A549 (cell line): ENCODE measurements at regions not wholly inside any gene's neighbourhood (a gene's known extent, or its start where the extent isn't known, plus 50 kb on each side); places are given as distances from the start of the nearest gene placed in this dataset.

Experiments
- ATAC-seq, 2 experiments: fragments of 200-7000 bp in 1 of 2; fragments of >200 bp in 1 of 2; cut with Nextera tagmentation in 1 of 2; cut with Tn5 transposase in 1 of 2; 3 replicates each; pipeline versions ENCODE4 v1.8.0 to v1.9.1; 2018 to 2020; ENCODE audit warnings: mild to moderate bottlenecking in 1 of 2, moderate library complexity in 1 of 2
- CTCF ChIA-PET: fragments of 300-600 bp; sonication (Branson Sonifier 250); formaldehyde crosslinking; extraction: SDS; loops from one replicate; lab custom pipeline; 2021; ENCODE audit warnings: antibody characterized with exemption, inconsistent platforms; lab: Yijun Ruan, JAX
- POLR2A ChIA-PET: fragments of 350-600 bp; formaldehyde crosslinking; extraction: SDS; loops from one replicate; lab custom pipeline; 2021; ENCODE audit warnings: antibody characterized with exemption, inconsistent platforms; lab: Yijun Ruan, JAX
- DNase-seq, 2 experiments: peaks; one replicate each; pipeline versions ENCODE4 v3.0.0 to v3.0.0-alpha.2; 2011 to 2016; ENCODE audit warnings: low read depth in 1 of 2, low spot score in 1 of 2
- FAIRE-seq: peaks from 2 replicates; lab custom pipeline; 2011; peaks lifted over from hg19 to GRCh38; lab: Jason Lieb, UNC
- H3K27ac ChIP-seq, 2 experiments: fragments of >200 bp; sonication (Bioruptor Twin); formaldehyde crosslinking; 3 replicates each; pipeline ENCODE4 v1.5.1; 2016 to 2017
- H3K4me1 ChIP-seq: fragments of >200 bp; sonication (Bioruptor Twin); formaldehyde crosslinking; 3 replicates; pipeline ENCODE4 v1.6.1; 2016
- H3K4me2 ChIP-seq: fragments of >200 bp; sonication (Bioruptor Twin); formaldehyde crosslinking; 3 replicates; pipeline ENCODE4 v1.6.1; 2016
- H3K4me3 ChIP-seq: fragments of >200 bp; sonication (Bioruptor Twin); formaldehyde crosslinking; 3 replicates; pipeline ENCODE4 v1.5.1; 2016
- H3K9me3 ChIP-seq: fragments of >200 bp; sonication (Bioruptor Twin); formaldehyde crosslinking; 3 replicates; pipeline ENCODE4 v1.6.1; 2016
- ATOH8 ChIP-seq: fragments of 250-450 bp; sonication (Bioruptor Pico); IDR thresholded peaks from 2 replicates; pipeline ENCODE4 v1.5.0; 2020; ENCODE audit warnings: low read depth, mild to moderate bottlenecking, moderate library complexity
- CEBPB ChIP-seq, 2 experiments: fragments of >200 bp in 1 of 2; sonication (Bioruptor Twin) in 1 of 2; formaldehyde crosslinking in 1 of 2; IDR thresholded peaks; 2 replicates each; pipeline ENCODE4 v1.6.1; 2012 to 2016
- EHF ChIP-seq: fragments of 250-450 bp; sonication (Bioruptor Pico); IDR thresholded peaks from 2 replicates; pipeline ENCODE4 v1.5.0; 2020; ENCODE audit warnings: mild to moderate bottlenecking
- EHMT2 ChIP-seq: fragments of 200-600 bp; sonication (generic); IDR thresholded peaks from 2 replicates; pipeline ENCODE4 v1.6.1; 2016; ENCODE audit warnings: antibody characterized with exemption, low read depth, mild to moderate bottlenecking, moderate library complexity
- HMGXB4 ChIP-seq: fragments of 250-450 bp; sonication (Bioruptor Pico); IDR thresholded peaks from 2 replicates; pipeline ENCODE4 v1.5.0; 2021; ENCODE audit warnings: mild to moderate bottlenecking, moderate library complexity, borderline replicate concordance
- POLR2AphosphoS2 ChIP-seq: conservative IDR thresholded peaks from 2 replicates; pipeline ENCODE4 v1.6.1; 2012; ENCODE audit warnings: low read length, improper control_type of control experiment, inconsistent platforms
- RARB ChIP-seq: fragments of 250-450 bp; sonication (Bioruptor Pico); IDR thresholded peaks from 2 replicates; pipeline ENCODE4 v1.8.0; 2021; ENCODE audit warnings: mild to moderate bottlenecking, moderate library complexity
- RCOR1 ChIP-seq: fragments of 150-350 bp; IDR thresholded peaks from 2 replicates; pipeline ENCODE4 v1.6.1; 2014; ENCODE audit warnings: antibody characterized with exemption, low read length, low read depth
- ZC3H11A ChIP-seq: fragments of 450-650 bp; IDR thresholded peaks from 2 replicates; pipeline ENCODE4 v1.6.1; 2014; ENCODE audit warnings: antibody characterized with exemption, mild to moderate bottlenecking
- WGBS: methylation state at CpG from one replicate; pipeline ENCODE4 v1.1.6; 2017; ENCODE audit errors: missing lambda C conversion rate; 5-methylcytosine and 5-hydroxymethylcytosine counted together
- TF ChIP-seq, protein P1 (sequence below): fragments of 200-600 bp; sonication (generic); IDR thresholded peaks from 2 replicates; pipeline ENCODE4 v1.6.1; 2016; ENCODE audit warnings: antibody characterized with exemption, mild to moderate bottlenecking, moderate library complexity
- TF ChIP-seq, protein P2 (sequence below): IDR thresholded peaks from 2 replicates; pipeline ENCODE4 v1.6.1; 2012; ENCODE audit warnings: low read depth, borderline replicate concordance
- TF ChIP-seq, protein P3 (sequence below): IDR thresholded peaks from 2 replicates; pipeline ENCODE4 v1.6.1; 2012

GRCh38 chr3:78459796-78460195, 1308.0 kb downstream of the ROBO1 start:
- CTCF ChIA-PET, result no interaction called here
- no peak for ATAC-seq

GRCh38 chr3:78462021-78462420, 1305.8 kb downstream of the ROBO1 start:
- 3% methylated on average over 2 of the region's 2 CpGs for WGBS
- no peak overlapping the region for H3K27ac ChIP-seq
- no peak for TF ChIP-seq HMGXB4
- no peak for TF ChIP-seq RARB (CRISPR knock-in tag)
- TF ChIP-seq, protein P1, sequence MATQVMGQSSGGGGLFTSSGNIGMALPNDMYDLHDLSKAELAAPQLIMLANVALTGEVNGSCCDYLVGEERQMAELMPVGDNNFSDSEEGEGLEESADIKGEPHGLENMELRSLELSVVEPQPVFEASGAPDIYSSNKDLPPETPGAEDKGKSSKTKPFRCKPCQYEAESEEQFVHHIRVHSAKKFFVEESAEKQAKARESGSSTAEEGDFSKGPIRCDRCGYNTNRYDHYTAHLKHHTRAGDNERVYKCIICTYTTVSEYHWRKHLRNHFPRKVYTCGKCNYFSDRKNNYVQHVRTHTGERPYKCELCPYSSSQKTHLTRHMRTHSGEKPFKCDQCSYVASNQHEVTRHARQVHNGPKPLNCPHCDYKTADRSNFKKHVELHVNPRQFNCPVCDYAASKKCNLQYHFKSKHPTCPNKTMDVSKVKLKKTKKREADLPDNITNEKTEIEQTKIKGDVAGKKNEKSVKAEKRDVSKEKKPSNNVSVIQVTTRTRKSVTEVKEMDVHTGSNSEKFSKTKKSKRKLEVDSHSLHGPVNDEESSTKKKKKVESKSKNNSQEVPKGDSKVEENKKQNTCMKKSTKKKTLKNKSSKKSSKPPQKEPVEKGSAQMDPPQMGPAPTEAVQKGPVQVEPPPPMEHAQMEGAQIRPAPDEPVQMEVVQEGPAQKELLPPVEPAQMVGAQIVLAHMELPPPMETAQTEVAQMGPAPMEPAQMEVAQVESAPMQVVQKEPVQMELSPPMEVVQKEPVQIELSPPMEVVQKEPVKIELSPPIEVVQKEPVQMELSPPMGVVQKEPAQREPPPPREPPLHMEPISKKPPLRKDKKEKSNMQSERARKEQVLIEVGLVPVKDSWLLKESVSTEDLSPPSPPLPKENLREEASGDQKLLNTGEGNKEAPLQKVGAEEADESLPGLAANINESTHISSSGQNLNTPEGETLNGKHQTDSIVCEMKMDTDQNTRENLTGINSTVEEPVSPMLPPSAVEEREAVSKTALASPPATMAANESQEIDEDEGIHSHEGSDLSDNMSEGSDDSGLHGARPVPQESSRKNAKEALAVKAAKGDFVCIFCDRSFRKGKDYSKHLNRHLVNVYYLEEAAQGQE, result no peak
- TF ChIP-seq EHF, result no peak
- CTCF ChIA-PET, result interaction anchor here (0.6 kb wide), 1 partner anchor 764 kb away, joined by 3 read pairs; no protein-coding TSS in a partner anchor
- POLR2A ChIA-PET, result no interaction called here
- no peaks in the 10 kb centered on the region for H3K9me3 ChIP-seq
- no peak for ATAC-seq
- no peaks in the 10 kb centered on the region for H3K4me1 ChIP-seq
- no peak for DNase-seq
- H3K4me2 ChIP-seq, result no peak overlapping the region
- H3K4me3 ChIP-seq, result no peak overlapping the region
- FAIRE-seq, result no peak

More at GRCh38 chr3:78459796-78460195, 1308.0 kb downstream of the ROBO1 start:
- TF ChIP-seq, protein P2, sequence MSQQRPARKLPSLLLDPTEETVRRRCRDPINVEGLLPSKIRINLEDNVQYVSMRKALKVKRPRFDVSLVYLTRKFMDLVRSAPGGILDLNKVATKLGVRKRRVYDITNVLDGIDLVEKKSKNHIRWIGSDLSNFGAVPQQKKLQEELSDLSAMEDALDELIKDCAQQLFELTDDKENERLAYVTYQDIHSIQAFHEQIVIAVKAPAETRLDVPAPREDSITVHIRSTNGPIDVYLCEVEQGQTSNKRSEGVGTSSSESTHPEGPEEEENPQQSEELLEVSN, result no peak
- TF ChIP-seq RCOR1 (no peak), ATOH8 (CRISPR knock-in tag) (no peak), POLR2AphosphoS2 (no peak)
- TF ChIP-seq, protein P1, result no peak
- TF ChIP-seq, all 56 proteins: peak for 0
- WGBS, result 24% methylated on average over 2 of the region's 2 CpGs
- no peak overlapping the region for H3K4me3 ChIP-seq
- H3K9me3 ChIP-seq, result no peaks in the 10 kb centered on the region
- DNase-seq (no peak), FAIRE-seq (no peak)
- POLR2A ChIA-PET, result no interaction called here
- H3K4me1 ChIP-seq, result no peaks in the 10 kb centered on the region
- H3K4me2 ChIP-seq, result no peak overlapping the region
- H3K27ac ChIP-seq, result no peak overlapping the region

- no peak overlapping the region for H3K27ac ChIP-seq
- no peak overlapping the region for H3K4me2 ChIP-seq
- ATAC-seq, result no peak
- no peaks in the 10 kb centered on the region for H3K9me3 ChIP-seq
- no peak for FAIRE-seq
- CTCF ChIA-PET, result no interaction called here
- H3K4me1 ChIP-seq, result no peaks in the 10 kb centered on the region
- WGBS, result 5% methylated on average over 3 of the region's 3 CpGs
- no peak for TF ChIP-seq RARB (CRISPR knock-in tag)
- TF ChIP-seq, protein P1, result no peak
- no peak for TF ChIP-seq ZC3H11A
- no peak for TF ChIP-seq CEBPB (IDR thresholded peaks at IDR 0.05)
- no peak for TF ChIP-seq EHMT2
- TF ChIP-seq, protein P3, sequence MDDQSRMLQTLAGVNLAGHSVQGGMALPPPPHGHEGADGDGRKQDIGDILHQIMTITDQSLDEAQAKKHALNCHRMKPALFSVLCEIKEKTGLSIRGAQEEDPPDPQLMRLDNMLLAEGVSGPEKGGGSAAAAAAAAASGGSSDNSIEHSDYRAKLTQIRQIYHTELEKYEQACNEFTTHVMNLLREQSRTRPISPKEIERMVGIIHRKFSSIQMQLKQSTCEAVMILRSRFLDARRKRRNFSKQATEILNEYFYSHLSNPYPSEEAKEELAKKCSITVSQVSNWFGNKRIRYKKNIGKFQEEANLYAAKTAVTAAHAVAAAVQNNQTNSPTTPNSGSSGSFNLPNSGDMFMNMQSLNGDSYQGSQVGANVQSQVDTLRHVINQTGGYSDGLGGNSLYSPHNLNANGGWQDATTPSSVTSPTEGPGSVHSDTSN, result no peak
- POLR2A ChIA-PET, result no interaction called here
- H3K4me3 ChIP-seq, result no peak overlapping the region
- no peak for DNase-seq
These were observed 1291.7 kb downstream of the ROBO1 start for GRCh38 chr3:78476076-78476475.
